22Rv1 (cell line): ENCODE measurements at regions not wholly inside any gene's neighbourhood (a gene's known extent, or its start where the extent isn't known, plus 50 kb on each side); places are given as distances from the start of the nearest gene placed in this dataset.

ENCODE experiments used
- H3K27ac ChIP-seq: fragments of 450-650 bp; 2 replicates; pipeline ENCODE4 v1.5.1; 2017
- ZFX ChIP-seq: fragments of 450-650 bp; IDR thresholded peaks from 2 replicates; pipeline ENCODE4 v1.6.1; 2017; ENCODE audit warnings: antibody characterized with exemption, borderline replicate concordance
- TF ChIP-seq, protein P1 (sequence below): fragments of 450-650 bp; IDR thresholded peaks from 2 replicates; pipeline ENCODE4 v1.5.1; 2017; ENCODE audit warnings: mild to moderate bottlenecking

DNA sequence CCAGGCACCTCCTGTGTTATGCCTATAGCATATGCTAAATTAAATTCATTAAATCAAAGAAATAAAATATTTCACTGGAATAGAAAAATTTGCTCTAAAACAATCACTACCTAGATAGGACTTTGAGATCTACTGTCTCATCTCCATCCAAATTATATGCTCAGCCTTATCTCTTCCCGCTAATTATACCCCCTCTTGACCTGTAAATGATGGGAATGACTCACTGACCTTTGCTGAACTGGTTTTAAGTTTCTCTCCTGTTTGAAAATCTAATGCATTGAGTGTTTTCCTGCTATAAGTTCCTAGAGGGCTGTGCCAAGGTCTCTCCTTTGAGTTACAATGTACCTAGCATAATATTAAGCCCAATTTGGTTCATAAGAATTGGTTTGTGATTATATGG, 110.1 kb downstream of the BMP2 start:
- TF ChIP-seq, protein P1, sequence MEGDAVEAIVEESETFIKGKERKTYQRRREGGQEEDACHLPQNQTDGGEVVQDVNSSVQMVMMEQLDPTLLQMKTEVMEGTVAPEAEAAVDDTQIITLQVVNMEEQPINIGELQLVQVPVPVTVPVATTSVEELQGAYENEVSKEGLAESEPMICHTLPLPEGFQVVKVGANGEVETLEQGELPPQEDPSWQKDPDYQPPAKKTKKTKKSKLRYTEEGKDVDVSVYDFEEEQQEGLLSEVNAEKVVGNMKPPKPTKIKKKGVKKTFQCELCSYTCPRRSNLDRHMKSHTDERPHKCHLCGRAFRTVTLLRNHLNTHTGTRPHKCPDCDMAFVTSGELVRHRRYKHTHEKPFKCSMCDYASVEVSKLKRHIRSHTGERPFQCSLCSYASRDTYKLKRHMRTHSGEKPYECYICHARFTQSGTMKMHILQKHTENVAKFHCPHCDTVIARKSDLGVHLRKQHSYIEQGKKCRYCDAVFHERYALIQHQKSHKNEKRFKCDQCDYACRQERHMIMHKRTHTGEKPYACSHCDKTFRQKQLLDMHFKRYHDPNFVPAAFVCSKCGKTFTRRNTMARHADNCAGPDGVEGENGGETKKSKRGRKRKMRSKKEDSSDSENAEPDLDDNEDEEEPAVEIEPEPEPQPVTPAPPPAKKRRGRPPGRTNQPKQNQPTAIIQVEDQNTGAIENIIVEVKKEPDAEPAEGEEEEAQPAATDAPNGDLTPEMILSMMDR: no peak
- TF ChIP-seq ZFX: no peak
- H3K27ac ChIP-seq: no peak overlapping the region

DNA sequence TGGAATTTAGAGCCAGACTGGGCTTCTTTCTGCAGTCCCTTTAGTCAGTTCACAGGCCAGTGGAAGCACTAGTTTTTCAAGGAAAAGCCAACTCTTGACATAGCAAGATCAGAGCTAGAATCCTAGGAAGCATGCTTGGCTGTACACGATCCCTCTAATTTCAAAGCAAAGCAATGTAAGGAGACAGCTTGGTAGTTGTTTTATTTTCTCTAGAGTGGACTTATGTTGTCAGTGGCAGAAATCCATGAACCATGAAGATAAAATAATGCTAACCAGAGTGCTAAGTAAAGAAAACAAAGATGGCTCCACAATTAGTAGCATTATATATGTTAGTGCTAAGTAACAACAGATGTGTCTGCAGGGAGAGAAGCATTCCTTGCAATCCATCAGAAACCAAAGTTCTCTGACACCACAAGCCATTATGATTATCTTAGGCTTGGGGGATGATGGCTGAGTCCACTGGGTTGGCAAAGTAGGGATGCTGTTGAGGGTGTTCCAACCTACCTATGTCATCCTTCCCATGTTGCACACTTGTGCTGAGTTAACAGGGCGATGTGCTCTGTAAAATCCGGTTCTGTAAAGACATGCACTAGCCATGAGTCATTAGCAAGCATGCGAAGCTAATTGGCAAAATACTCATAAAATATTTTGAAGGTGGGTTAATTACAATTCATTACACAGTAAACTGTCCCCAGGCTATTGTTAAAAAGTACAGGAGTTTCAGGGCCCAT, 115.2 kb downstream of the BMP2 start:
- TF ChIP-seq, protein P1: no peak
- no peak for TF ChIP-seq ZFX
- H3K27ac ChIP-seq: no peak overlapping the region

DNA sequence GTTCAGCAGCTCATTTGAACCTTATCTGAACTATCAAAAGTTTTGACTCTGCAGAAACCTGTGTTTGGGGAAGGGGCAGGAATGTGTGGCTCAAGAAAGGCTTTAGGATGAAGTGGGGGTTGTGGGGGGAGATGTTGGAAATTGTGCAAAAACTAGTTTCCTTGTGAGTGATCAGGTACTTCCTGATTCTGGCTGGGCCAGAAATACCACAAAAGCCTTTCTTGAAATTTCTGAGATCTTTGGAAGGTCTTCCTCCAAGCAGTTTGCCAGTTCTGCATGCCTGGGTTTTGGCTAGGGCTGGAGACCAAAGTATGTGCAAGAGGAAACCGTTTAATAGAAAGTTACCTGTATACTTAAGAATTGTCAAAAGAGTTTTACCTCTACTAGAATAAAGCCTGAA, 116.6 kb downstream of the BMP2 start:
- TF ChIP-seq, protein P1: no peak
- no peak for TF ChIP-seq ZFX
- H3K27ac ChIP-seq: no peak overlapping the region

GRCh38 chr20:6886065-6886729, 118.7 kb downstream of the BMP2 start:
- no peak for TF ChIP-seq ZFX
- TF ChIP-seq, protein P1: no peak
- H3K27ac ChIP-seq: no peak overlapping the region

DNA sequence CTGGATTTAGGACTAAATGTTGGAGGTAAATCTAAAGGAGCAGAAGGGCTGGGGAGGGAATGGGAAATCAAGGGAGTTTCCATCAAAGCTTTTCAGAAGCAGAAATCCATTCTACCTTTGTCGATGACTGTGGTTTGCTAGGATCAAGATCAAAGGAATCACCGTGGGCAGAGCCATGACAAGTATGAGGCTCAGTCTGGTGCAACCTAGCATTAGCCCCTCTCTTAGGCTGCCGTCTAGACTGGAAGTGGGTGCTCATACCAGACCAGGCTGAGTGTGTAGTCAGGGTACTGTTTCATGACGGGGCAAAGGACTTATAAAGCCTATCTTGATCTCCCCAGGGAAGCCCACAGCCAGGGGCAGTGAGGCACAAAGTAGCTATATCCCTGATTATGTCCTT, 120.5 kb downstream of the BMP2 start:
- TF ChIP-seq ZFX: no peak
- TF ChIP-seq, protein P1: no peak

DNA sequence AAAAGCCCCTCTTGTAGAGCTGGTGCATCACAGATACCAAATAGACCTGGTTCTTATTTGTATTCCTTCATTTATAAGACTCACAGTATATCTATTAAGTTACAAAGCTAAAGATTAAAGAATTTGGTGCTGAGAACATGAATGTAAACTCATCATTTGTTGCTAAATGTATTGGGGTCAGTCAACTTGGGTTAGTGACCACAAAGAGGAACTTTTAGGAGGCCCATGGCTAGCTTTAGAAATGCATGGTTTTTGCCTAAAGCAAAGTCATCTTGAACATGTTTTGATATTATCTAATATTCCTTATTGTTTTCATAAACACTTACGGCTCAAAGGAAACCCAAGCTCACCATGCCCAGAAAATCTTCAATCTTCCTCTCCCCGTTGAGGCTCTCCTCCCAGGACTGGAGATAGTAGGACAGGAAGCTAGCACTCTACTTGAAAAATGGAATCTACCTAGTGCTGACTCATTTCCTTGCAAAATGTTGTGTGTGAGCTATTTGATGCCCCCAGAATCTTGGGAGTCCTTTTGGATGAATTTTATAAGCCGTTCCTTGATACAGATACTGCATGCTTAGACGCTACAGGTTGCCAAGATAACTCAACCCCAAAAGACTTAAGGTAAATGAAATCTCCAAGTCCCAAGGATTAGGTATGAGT, 121.4 kb downstream of the BMP2 start:
- no peak overlapping the region for H3K27ac ChIP-seq
- no peak for TF ChIP-seq ZFX
- TF ChIP-seq, protein P1: no peak

More for the DNA sequence above, 120.5 kb downstream of the BMP2 start:
- no peak overlapping the region for H3K27ac ChIP-seq

GRCh38 chr20:6892724-6893123, 125.2 kb downstream of the BMP2 start:
- TF ChIP-seq, protein P1: no peak
- no peak for TF ChIP-seq ZFX
- no peak overlapping the region for H3K27ac ChIP-seq
